ENCODE measurements at regions not wholly inside any gene's neighbourhood (a gene's known extent, or its start where the extent isn't known, plus 50 kb on each side); places are given as distances from the start of the nearest gene placed in this dataset.

DNA sequence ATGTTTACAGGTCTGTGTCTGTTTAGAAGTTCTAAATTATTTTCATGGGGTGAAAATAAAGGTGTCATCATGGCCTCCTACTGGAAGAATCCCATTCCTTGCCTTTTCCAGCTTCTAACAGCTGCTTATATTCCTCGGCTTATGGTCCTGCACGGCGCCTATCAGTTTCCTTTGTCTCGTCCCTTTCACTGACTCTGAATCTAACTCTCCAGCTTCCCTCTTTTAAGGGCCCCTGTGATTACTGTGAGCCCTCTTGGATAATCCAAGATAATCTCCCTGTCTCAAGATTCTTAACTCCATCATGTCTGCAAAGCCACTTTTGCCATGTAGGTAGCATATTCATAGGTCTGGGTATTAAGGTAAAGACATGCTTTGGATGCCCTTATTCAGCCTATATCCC lies 441.0 kb upstream of the ERCC4 start (continued):
- TF ChIP-seq EZH2phosphoT487 (IDR thresholded peaks at IDR 0.05; ENCODE audit: borderline replicate concordance) (no peak), SP1 (IDR thresholded peaks at IDR 0.05; ENCODE audit: low read depth) (no peak), SIN3A (IDR thresholded peaks at IDR 0.05; ENCODE audit: low read depth) (no peak), ELF1 (IDR thresholded peaks at IDR 0.05; ENCODE audit: borderline replicate concordance, low read depth) (no peak), YY1 (IDR thresholded peaks at IDR 0.05; ENCODE audit: extremely low read depth, insufficient replicate concordance, low read depth, low read length) (no peak), JUND (IDR thresholded peaks at IDR 0.05) (no peak), ZFX (IDR thresholded peaks at IDR 0.05) (no peak), RAD21 (IDR thresholded peaks at IDR 0.05; ENCODE audit: low read depth) (no peak)

DNA sequence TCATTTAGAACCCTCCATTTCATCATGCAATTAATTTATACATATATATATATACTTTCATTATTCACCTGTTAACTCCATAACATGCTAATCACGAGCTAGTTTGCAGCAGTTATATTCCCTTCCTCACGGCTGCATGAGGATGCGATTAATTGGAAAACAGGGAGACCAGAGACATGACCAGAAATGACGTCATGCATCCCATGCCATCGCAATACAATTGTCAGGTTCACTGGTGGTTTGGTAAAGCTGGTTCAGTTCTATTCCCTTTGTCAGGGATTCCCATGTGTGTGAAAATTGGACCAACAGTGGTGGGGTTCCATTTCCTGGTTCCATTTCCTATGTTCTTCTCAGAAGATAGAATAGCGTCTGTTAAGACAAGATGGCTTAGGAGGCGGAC lies 440.4 kb upstream of the ERCC4 start:
- no peak overlapping the region for H3K4me3 ChIP-seq (replicated peaks in 1 of 2; ENCODE audit: low read depth in 1 of 2, low read length in 2 of 2)
- POLR2A ChIA-PET, result no interaction called here
- RAD21 ChIA-PET (ENCODE audit: low non-redundant PET in 1 of 2, low total read pairs in 2 of 2, uncharacterized antibody in 2 of 2, unreplicated experiment in 2 of 2), result no interaction called here
- H3K27me3 ChIP-seq (ENCODE audit: insufficient read depth, low read length), result no peaks in the 10 kb centered on the region
- H3K4me2 ChIP-seq (ENCODE audit: low read length), result no peak overlapping the region
- no peaks in the 10 kb centered on the region for H3K9me3 ChIP-seq (ENCODE audit: control insufficient read depth in 1 of 2, insufficient read depth in 1 of 2, low read depth in 1 of 2, low read length in 2 of 2)
- BruUV-seq (replicated peaks), result no TSS peak
- no peak for ATAC-seq
- H3K4me1 ChIP-seq (ENCODE audit: control insufficient read depth in 1 of 2, insufficient read depth in 2 of 2, low read length in 2 of 2), result no peaks in the 10 kb centered on the region
- no peaks in the 10 kb centered on the region for H3K36me3 ChIP-seq (ENCODE audit: control insufficient read depth in 1 of 2, insufficient read depth in 2 of 2, low read length in 2 of 2)
- H3K9me2 ChIP-seq (ENCODE audit: insufficient read depth), result no peaks in the 10 kb centered on the region
- no peak overlapping the region for H3K27ac ChIP-seq (ENCODE audit: low read depth, low read length)
- CTCF ChIA-PET, result no interaction called here
- H3K79me2 ChIP-seq (ENCODE audit: insufficient read depth, low read length), result no peaks in the 10 kb centered on the region
- intact Hi-C loops (cut with micrococcal nuclease), result no loop called here
- no peaks in the 10 kb centered on the region for H4K20me1 ChIP-seq (ENCODE audit: insufficient read depth)
- no peak overlapping the region for H2AFZ ChIP-seq (ENCODE audit: low read depth, low read length, poor library complexity, severe bottlenecking)
- no peak for DNase-seq (ENCODE audit: low read depth, low spot score)
- H3K9ac ChIP-seq (ENCODE audit: low read length), result no peak overlapping the region
- TF ChIP-seq TCF7L2 (IDR thresholded peaks at IDR 0.05; ENCODE audit: borderline replicate concordance, extremely low read depth, insufficient read depth, insufficient read length) (no peak), EZH2 (IDR thresholded peaks at IDR 0.05) (no peak), SP1 (IDR thresholded peaks at IDR 0.05; ENCODE audit: low read depth) (no peak), ZNF274 (IDR thresholded peaks at IDR 0.05; ENCODE audit: low read depth, low read length) (no peak), CBX3 (IDR thresholded peaks at IDR 0.05; ENCODE audit: low read depth) (no peak), POLR2AphosphoS5 (IDR thresholded peaks at IDR 0.05; ENCODE audit: low read depth, low read length) (no peak), JUND (IDR thresholded peaks at IDR 0.05) (no peak), EZH2phosphoT487 (IDR thresholded peaks at IDR 0.05; ENCODE audit: borderline replicate concordance) (no peak), EGR1 (IDR thresholded peaks at IDR 0.05; ENCODE audit: low read depth) (no peak), SIN3A (IDR thresholded peaks at IDR 0.05; ENCODE audit: low read depth) (no peak), POLR2A (IDR thresholded peaks at IDR 0.05; ENCODE audit: borderline replicate concordance, extremely low read depth, insufficient read depth, insufficient read length) (no peak), FOSL1 (IDR thresholded peaks at IDR 0.05; ENCODE audit: low read depth) (no peak)
- TF ChIP-seq, protein P1, sequence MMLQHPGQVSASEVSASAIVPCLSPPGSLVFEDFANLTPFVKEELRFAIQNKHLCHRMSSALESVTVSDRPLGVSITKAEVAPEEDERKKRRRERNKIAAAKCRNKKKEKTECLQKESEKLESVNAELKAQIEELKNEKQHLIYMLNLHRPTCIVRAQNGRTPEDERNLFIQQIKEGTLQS (IDR thresholded peaks at IDR 0.05), result no peak
- TF ChIP-seq, protein P2, sequence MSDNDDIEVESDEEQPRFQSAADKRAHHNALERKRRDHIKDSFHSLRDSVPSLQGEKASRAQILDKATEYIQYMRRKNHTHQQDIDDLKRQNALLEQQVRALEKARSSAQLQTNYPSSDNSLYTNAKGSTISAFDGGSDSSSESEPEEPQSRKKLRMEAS (IDR thresholded peaks at IDR 0.05), result no peak
- TF ChIP-seq, protein P3, sequence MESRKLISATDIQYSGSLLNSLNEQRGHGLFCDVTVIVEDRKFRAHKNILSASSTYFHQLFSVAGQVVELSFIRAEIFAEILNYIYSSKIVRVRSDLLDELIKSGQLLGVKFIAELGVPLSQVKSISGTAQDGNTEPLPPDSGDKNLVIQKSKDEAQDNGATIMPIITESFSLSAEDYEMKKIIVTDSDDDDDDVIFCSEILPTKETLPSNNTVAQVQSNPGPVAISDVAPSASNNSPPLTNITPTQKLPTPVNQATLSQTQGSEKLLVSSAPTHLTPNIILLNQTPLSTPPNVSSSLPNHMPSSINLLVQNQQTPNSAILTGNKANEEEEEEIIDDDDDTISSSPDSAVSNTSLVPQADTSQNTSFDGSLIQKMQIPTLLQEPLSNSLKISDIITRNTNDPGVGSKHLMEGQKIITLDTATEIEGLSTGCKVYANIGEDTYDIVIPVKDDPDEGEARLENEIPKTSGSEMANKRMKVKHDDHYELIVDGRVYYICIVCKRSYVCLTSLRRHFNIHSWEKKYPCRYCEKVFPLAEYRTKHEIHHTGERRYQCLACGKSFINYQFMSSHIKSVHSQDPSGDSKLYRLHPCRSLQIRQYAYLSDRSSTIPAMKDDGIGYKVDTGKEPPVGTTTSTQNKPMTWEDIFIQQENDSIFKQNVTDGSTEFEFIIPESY (IDR thresholded peaks at IDR 0.05; ENCODE audit: extremely low read depth, insufficient replicate concordance, low read length), result no peak
- TF ChIP-seq, protein P4, sequence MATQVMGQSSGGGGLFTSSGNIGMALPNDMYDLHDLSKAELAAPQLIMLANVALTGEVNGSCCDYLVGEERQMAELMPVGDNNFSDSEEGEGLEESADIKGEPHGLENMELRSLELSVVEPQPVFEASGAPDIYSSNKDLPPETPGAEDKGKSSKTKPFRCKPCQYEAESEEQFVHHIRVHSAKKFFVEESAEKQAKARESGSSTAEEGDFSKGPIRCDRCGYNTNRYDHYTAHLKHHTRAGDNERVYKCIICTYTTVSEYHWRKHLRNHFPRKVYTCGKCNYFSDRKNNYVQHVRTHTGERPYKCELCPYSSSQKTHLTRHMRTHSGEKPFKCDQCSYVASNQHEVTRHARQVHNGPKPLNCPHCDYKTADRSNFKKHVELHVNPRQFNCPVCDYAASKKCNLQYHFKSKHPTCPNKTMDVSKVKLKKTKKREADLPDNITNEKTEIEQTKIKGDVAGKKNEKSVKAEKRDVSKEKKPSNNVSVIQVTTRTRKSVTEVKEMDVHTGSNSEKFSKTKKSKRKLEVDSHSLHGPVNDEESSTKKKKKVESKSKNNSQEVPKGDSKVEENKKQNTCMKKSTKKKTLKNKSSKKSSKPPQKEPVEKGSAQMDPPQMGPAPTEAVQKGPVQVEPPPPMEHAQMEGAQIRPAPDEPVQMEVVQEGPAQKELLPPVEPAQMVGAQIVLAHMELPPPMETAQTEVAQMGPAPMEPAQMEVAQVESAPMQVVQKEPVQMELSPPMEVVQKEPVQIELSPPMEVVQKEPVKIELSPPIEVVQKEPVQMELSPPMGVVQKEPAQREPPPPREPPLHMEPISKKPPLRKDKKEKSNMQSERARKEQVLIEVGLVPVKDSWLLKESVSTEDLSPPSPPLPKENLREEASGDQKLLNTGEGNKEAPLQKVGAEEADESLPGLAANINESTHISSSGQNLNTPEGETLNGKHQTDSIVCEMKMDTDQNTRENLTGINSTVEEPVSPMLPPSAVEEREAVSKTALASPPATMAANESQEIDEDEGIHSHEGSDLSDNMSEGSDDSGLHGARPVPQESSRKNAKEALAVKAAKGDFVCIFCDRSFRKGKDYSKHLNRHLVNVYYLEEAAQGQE (IDR thresholded peaks at IDR 0.05; ENCODE audit: low read depth), result no peak
